OCI-LY7 (cell line): ENCODE measurements at regions not wholly inside any gene's neighbourhood (a gene's known extent, or its start where the extent isn't known, plus 50 kb on each side); places are given as distances from the start of the nearest gene placed in this dataset.

Source experiments
- EZH2phosphoT487 ChIP-seq: fragments of 200-600 bp; sonication (generic); IDR thresholded peaks from 2 replicates; pipeline ENCODE4 v1.6.1; 2018; ENCODE audit warnings: low read depth, borderline replicate concordance, mild to moderate bottlenecking, mixed run types, antibody characterized with exemption, low read length, moderate library complexity, mixed read lengths
- TF ChIP-seq, protein P1 (sequence below): fragments of 200-600 bp; sonication (generic); conservative IDR thresholded peaks from 2 replicates; pipeline ENCODE4 v1.5.1; 2014; ENCODE audit warnings: mild to moderate bottlenecking, antibody characterized with exemption, low read length, moderate library complexity, mixed read lengths

DNA sequence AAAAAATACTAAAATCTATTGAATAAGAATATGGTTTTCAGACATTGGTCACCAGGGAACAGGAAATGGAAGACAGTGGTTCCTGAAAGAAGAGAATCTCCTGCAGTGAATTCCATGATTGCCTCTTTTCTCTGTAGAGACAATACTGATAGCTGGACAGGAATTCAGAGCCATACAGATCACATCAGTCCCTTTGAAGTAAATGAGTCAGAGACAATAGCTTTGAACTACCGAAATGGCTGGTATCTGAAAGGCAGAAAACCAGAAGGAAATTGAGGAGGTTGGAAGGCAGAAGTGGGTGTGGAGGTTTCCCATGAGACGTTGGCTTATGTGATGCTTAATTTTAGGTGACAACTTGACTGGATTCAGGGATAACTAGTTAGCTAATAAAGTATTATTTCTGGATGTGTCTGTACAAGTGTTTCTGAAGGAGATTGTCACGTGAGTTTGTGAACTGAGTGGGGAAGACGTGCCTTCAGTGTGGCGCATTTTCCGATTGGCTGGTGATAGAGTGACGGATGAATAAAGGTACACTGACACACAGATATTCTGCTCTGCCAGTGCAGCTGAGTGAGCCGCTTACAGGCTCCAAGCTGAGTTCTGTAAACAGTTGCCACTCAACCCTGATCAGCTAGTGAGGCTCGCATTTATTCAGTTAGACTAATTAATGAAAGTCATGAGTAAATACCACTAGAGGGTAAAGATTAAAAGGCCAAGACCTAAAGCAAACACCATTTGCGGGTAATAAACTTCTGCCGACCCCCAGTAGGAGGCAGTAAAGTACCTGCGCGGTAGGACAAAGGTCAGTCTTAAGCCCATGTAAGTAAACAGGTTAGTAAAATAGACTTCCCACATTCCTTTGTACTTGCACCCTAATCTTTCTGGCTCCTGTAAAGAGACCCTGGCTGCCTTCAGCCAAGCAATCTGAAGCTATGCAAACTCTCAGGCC lies 1298.6 kb downstream of the SI start:
- TF ChIP-seq, protein P1, sequence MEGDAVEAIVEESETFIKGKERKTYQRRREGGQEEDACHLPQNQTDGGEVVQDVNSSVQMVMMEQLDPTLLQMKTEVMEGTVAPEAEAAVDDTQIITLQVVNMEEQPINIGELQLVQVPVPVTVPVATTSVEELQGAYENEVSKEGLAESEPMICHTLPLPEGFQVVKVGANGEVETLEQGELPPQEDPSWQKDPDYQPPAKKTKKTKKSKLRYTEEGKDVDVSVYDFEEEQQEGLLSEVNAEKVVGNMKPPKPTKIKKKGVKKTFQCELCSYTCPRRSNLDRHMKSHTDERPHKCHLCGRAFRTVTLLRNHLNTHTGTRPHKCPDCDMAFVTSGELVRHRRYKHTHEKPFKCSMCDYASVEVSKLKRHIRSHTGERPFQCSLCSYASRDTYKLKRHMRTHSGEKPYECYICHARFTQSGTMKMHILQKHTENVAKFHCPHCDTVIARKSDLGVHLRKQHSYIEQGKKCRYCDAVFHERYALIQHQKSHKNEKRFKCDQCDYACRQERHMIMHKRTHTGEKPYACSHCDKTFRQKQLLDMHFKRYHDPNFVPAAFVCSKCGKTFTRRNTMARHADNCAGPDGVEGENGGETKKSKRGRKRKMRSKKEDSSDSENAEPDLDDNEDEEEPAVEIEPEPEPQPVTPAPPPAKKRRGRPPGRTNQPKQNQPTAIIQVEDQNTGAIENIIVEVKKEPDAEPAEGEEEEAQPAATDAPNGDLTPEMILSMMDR = 0 out of 2 replicates have a peak, but pooled peaks have one; percentile 22
- TF ChIP-seq EZH2phosphoT487 = no peak
